ENCODE measurements at regions not wholly inside any gene's neighbourhood (a gene's known extent, or its start where the extent isn't known, plus 50 kb on each side); places are given as distances from the start of the nearest gene placed in this dataset.

- DNase-seq = no peak
Observed at GRCh38 chr18:29174891-29175290, 998.0 kb upstream of the CDH2 start.

- DNase-seq = no peak
Observed at GRCh38 chr18:29172756-29173067, 995.8 kb upstream of the CDH2 start.

- no peak for DNase-seq
Observed at GRCh38 chr18:29171892-29172755, 995.2 kb upstream of the CDH2 start.

- no peak for DNase-seq
Observed at GRCh38 chr18:29169599-29169998, 992.7 kb upstream of the CDH2 start.

- DNase-seq = no peak
Observed at GRCh38 chr18:29164993-29165599, 988.2 kb upstream of the CDH2 start.

- no peak for DNase-seq
Observed at GRCh38 chr18:29164020-29164706, 987.2 kb upstream of the CDH2 start.

DNA sequence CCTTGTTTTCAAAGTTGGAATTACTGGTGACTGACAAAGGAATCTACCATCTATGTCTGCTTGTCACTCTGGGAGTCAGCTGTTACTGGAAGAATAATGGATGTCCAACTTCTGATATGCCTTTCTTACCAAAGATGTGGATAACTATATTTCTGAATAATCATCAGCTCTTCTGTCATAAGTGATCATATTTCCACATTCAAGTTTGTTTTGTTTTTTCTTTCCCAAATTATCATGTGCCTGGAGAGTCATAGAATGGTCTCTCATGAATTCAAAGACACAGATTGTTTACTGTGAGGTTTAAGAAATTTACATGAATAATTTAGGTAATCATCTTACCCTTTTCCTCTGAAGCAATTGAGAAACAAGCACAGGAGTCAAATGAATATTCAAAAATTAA lies 986.7 kb upstream of the CDH2 start:
- no peak for DNase-seq

DNA sequence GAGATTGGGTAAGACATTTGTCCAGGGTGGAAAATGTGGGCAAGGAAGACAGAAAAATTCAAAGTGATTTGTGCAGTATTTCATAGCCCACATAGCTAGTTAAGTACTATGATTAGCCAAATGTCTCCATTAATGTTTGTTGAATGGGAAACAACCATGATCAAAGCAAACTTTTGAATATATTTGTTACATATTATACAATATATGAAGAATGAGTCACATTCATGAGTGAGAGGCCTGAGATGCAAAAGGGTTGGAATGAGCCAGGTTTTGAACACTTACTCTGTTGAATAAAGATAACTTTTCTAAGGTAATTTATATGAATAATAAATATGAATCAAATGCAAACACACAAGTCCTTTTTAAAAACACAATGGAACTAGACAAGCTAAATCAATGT lies 984.5 kb upstream of the CDH2 start:
- no peak for DNase-seq

- DNase-seq = no peak
Observed at GRCh38 chr18:29160170-29160569, 983.2 kb upstream of the CDH2 start.

GRCh38 chr18:29157905-29158304 lies 981.0 kb upstream of the CDH2 start:
- DNase-seq = no peak

GRCh38 chr18:29157057-29157780 lies 980.3 kb upstream of the CDH2 start:
- DNase-seq = no peak

DNA sequence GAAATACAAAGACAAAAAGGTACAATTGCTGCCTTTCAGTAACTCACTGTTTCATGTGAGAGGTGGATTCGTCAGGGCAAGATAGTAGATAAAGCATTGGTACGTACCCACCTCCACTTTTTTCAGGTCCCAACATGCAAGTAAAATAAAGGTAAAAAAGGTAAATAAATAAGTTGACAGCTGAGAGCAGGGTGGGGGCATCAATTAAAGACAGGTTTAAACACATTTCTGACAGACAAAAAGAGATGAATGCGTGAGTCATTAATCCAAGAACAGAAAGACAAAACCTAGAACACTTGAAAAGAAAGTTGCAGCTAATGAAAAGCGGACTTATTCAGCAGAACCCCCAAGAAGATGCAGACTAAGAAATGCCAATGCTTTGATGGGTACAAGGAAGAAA lies 979.6 kb upstream of the CDH2 start:
- no peak for DNase-seq

- no peak for DNase-seq
Observed at GRCh38 chr18:29154758-29155725, 978.1 kb upstream of the CDH2 start.

DNA sequence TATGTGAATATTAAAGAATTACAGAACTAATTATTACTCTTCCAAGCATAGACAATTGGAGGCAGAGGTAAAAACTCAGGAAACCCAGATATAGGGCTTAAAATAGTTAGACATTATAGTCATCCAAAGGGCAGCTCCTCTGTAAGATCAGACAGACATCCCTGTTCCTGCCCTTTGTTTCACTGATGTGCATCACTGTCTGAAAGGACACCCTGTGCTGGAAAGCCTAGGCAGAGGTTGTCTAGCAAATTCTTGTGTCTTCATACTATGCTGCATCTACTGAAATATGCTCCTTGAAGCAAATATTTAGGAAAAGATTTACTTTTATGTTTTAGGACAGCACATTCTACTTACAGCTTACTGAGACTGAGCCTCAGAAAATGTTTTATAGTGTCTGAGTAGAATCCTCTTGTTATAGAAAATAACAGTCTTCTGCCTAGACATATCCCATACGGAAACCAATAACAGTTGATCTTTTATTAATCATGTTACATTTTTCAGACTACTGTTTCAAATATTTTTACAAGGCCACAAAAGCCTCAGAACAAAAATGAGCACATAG lies 977.3 kb upstream of the CDH2 start:
- no peak for DNase-seq

DNA sequence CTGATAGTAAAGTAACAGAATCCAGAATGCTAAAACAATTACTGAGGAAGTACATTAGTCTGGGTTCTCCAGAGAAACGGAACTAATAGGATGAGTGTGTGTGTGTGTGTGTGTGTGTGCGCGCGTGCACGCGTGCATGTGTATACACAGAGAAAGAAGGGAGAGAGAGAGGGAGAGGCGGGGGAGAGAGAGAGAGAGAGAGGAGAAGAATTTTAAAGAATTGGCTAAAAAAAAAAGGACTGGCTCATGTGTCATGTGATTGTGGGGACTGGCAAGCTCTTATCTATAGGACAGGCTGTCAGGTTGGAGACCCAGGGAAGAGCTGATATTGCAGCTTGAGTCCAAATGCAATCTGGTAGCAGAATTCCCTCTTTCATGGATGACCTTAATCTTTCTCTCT lies 976.2 kb upstream of the CDH2 start:
- no peak for DNase-seq

DNA sequence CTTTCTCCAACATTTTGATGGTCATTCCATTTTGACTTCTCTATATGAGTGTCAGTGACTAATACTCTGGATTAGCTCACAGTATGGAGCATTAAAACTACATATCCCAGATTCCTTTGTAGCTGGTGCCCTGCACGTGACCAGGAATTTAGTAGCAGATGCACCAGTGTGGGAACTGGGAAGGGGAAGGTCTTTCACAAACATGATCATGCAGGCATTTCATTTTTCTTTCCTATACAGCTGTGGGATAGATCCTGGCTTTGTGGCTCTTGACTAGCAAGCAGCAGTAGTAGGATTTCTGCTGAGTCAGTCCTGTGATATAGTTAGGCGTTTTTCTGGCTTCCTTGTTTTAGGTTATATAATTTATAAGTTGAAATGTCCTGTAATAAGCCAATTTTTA lies 971.0 kb upstream of the CDH2 start:
- DNase-seq = no peak

- DNase-seq = no peak
Observed at GRCh38 chr18:29146068-29146467, 969.1 kb upstream of the CDH2 start.

DNA sequence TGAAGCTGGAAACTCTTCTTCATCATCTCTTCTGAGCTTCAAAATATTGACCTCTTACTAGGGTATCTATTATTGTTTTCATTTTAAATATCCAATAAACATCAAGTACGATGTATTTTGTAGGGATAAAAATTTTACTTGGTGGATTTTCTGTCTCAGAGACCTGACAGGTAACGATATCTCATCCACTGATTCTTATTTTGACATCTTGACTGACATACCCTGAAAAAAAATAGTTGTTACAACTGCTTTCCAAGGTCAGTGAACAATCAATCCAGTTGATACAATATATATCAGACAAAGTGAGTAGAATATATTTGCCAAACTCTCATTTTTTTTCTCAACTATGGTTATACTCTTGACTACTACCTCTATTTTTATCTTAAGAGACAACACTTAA lies 963.7 kb upstream of the CDH2 start:
- no peak for DNase-seq

GRCh38 chr18:29137773-29138495 lies 961.0 kb upstream of the CDH2 start:
- DNase-seq = no peak

GRCh38 chr18:29123706-29124530 lies 947.0 kb upstream of the CDH2 start:
- DNase-seq = no peak

Data from KG1 (cell line).